SHP77 (cell line): ENCODE measurements at regions not wholly inside any gene's neighbourhood (a gene's known extent, or its start where the extent isn't known, plus 50 kb on each side); places are given as distances from the start of the nearest gene placed in this dataset.

Experiments
- DNase-seq, 2 experiments: peaks; one replicate each; lab custom pipeline; 2025; lab: John Stamatoyannopoulos, UW

DNA sequence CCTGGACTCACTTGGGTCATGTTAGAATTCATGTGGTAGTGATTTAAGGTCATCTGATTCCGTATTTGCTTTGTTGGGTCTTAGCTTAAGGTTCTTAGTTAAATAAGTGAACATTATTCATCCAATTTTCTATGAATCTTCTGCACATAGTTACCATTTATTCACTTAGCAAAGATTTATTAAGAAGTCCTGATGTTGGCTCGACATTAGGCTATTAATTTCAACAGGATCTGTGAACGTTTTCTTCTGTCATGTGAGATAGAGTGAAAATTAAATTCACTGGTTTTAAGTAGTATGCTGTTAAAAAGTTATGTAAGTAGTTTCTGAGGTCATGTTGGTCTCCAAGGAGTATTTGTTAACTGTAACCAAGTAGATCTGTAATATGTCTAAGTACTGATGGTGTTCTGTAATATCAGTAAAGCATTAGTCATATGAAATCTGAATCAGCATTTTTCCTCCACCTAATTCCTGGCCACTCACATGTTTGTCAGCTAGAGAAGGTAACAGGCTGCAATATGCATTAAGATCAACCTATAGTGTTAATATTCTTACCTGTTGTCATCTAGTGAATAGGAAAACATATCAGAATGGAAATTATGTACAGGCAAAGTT is 155.6 kb downstream of the PCDH7 start:
- no peak for DNase-seq

DNA sequence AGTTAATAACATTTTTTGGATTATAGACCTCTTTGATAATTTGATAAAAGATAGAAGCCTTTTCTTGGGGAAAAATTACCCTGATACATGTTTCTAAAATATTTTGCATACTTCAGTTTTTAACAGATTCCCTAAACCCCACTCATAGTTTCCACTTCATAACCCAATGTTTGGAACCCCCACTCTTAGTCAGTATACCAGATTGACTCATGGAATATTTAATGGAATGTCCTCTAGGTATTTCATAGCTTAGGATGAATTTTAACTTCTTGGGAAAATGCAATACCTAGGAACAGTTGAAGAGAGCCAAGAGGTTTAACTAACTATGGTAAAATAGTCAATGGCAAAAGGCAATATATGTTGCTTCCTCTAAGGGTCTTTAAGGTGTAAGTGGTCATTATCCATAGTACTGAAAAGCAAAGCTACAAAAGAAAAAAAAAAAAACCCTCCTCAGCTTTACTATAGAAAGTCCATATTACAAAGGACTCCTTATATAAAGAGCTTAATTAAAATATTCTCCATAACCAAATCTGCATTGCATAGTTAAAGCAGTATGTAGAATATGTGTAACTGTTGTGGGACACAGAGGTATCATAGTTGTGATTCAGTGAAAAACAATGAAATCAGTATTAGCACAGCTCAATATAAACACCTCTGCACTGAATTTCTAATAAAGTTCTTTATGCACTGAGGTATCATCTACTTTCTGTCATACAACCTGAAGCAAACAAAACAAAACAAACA is 159.9 kb downstream of the PCDH7 start:
- DNase-seq, result no peak

DNA sequence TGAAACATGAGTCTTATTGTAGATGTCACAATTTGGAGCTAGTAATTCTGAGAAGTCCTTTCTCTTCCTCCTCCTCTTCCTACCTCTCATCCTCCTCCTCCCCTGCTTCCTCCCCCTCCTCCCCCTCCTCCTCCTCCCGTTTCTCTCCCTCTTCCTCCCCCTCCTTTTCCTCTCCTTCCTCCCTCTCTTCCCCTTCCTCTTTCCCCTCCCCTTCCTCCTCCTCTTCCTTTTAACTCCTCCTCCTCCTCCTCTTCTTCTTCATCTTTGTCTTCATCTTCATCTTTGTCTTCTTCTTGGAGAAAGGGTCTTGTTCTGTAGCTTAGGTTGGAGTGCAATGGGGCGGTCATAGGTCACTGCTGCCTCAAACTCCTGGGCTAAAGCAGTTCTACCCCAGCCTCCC is 161.8 kb downstream of the PCDH7 start:
- DNase-seq, result no peak

DNA sequence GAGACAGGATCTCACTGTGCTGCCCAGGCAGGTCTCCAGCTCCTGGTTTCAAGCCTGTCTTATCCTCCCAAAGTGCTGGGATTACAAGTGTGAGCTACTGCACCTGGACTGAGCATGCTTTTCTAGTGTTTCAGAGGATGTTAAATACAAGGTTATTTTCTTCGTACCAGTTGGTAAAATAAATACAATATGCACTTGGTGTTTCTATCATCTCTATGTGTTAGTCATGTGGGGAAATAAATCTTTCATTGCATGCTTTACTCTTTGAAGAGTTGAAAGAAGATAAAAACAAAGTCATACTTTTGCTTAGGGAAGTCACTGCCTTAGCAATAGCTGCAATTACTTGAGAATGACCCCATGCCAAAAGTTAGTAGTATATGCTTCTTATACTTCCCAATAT is 162.3 kb downstream of the PCDH7 start:
- no peak for DNase-seq

DNA sequence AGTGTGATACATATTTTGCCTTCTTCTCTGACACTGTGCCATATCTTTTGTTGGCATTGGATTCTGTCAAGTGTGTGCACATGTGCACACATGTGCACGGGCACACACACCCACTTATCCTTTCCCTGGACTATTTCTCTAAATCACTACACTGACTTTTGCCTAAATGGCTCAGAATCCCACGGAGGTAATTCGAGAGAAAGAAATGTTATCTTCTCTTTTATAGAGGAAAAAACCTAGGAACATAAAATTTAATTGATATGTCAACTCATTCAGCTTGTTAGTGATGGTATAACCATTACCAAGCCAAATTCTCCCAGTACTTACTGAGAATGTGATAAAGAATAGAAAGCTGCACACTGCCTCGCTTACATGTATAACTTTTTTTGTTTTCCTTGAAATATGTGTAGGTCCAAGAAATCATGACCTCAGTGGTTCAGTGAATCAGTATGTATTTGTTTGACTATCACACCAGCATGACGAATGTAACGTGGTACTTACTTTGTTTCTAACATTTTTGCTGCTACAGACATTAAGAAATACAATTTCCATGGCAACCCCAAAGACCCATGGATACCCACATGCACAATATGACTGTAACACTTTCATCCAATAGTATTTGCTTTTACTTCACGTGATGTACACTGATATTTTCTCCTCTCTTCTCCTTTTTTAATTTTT is 163.0 kb downstream of the PCDH7 start:
- no peak for DNase-seq

DNA sequence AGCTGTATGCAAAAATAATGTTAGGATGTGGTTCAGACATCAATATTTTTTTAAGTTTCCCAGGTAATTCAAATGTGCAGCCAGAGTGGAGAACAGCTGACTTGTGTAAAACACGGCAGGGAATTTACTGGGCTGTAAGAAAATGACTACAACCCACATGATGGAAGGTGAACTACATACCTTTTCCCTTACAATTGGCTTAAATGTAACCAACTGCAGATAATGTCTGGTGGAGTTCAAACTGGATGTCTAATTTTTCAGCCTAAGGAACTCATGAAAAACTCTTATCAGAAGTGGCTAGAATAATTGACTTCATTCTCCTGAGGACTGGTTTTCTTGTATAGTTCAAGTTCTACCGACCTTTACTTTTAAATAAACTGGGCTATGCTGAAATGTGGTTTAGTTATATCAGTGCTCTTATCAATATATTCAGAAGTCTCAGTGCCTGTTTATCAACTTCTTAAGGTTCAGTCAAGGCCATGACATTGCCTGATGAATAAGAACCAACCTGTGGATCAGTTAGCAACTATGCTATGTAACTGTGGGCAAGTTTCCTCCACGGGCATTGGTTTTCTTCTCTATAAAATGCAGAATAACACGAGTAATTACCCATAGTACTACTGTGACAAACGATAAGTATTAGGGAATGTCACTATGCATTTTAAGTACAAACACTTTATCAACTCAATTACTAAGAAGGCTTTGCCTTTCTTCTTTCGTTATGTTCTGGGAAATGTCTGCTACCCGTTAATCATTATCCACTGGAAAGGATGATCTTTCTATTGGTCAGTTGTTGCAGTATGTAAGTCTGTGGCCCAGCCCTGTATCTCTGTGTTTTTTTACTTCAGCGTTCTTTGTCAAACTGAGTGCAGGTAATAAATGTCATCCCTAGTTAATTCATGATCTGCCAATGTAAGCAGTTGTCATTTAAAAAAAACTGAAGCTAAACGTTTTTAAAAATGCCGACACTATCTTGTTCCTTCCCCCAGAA is 181.6 kb downstream of the PCDH7 start:
- DNase-seq, result no peak

DNA sequence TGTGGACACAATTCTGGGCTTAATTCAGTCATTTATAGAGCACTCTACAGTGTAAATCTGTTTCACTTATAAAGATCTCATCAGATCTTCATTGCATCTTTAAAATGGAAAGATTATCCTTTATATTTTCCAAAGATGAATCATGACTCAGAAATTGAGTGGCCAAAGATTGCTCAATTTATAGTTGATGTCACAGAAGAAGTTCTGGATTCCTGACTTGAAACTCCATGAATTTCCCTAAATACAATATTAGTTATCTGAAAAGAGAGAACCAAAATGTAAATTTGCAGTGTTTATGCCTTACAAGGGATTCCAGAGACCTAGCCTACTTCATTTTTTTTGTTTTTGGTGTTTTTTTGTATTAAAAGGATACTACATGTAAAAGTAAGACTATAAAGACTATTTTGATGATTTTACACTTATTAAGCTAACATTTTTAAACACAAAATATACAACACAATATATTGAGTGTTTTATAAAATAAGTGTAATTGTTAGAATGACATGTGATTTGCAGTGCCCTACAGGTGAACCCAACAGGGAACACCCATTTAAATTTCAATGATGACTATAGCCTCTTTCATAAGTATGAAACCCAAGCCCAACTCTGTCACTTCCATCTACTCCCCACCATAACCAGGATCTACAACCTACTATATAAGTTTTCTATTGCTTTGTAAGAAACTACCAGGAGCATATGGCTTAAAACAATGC is 183.5 kb downstream of the PCDH7 start:
- DNase-seq, result no peak

DNA sequence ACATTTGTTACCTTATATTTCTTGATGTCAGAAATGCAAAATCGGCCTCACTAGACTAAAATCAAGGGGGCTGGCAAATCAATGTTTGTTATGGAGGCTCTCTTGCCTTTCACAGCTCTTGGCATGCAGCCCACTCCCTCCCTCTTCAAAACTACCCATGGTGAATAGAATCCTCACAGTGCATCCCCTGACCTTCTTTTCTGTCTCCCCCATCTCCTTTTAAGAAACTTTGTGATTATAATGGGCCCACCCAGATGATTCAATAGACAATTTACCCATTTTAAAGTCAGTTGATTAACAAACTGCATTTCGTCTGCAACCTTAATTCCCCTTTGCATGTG is 184.0 kb downstream of the PCDH7 start:
- DNase-seq, result no peak

DNA sequence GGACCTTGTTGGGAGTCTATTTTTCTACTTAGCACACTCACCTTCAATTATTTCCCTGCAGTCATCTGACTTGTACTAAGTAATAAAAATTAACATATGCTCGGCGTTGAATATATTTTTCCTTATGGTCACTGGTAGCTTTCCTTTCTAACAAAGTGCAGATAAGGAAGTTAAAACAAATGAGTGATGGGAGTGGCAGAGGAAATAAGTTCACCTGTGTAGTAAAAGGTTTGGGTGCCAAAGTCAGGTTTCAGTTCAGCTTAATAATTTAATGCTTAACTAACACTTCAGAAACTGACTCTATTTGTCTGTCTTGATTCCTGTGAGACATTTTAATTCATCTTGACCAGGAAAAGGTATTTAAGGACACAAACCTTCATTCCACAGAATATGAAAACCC is 184.4 kb downstream of the PCDH7 start:
- no peak for DNase-seq

DNA sequence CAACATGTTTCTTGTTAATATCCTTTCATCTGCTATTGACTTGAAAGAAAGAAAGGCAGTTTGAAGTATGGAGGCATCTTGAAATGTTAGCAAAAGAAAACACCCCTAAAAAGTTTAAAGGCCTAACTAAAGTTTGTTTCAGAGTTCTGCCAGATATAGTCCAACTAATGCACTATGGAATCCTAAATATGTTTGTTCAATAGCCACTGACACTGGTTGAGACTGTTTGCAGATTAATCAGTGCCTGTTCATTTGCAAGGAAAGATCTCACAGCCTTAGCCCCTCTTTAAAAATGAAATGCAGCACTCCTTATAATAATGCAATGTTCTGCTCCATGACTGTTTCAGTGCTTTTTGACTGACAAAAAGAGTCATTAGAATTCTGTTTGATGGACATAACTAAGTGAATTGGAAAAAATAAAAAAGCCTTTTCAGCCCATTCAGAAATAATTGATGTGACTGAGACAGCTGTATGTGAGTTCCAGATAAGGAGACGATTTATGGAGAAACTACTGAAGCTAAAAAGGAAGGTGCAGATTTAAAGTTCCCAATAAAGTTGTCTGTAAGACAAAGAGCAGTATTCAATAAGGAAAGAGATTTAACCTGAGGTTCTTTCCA is 192.0 kb downstream of the PCDH7 start:
- DNase-seq, result no peak

DNA sequence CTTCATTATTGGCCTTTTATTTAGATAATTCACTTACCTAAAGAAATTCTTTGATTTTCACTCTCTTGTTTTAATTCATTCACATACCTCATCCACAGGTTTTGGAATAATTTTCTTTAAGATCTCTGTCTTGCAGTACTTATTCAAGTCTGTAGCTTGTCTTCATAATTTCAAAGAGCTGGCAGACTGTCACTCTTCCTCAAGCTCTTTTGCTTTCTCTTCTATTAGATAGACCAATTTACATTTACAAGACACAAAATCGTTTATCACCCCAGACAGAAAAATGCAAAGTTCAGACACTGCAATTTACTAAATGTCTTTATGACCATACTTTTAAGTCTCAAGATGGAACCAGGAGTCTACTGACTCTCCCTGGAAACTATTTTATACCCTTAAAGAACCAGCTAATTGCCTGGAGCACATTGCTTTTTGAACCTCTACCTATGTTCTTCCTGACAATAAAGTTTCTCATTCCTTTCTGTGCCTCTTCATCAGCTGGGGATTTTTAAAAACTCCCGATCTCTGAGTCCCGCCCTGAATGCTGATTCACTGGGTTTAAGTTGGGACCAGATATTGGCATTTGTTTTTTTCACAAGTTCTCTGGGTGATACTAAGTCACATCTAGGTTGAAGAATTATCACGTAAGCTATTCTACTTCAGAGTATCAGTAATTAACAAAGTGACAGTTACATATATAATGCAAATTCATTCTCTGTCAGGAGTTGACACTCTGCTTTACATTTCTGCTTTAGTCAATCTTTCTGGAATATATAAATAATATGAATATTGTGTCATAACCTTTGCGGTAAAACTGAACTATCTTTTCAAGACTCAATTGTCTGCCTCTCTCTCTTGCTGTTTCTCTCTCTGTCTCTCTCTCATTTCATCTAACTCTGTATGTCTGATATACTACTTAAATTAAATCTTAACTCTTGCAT is 196.4 kb downstream of the PCDH7 start:
- no peak for DNase-seq

DNA sequence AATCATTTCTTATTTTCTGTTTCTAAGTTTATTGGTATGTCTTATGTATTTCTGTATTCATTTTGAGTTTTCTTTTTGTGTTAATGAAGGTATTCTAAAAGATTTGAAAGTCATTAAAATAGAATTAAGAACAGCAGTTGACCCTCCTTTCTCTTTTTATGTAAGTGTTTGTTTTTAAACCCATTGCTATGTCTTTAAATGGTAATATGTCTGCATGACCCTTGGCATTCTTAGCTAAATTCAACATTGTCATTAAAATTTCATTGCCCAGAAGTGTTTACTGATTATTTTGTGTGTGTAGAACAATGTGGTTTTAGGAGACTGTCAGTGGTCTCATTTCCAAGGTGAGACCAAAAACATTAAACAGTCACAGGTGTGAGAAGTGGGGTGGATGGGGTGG is 197.8 kb downstream of the PCDH7 start:
- no peak for DNase-seq

DNA sequence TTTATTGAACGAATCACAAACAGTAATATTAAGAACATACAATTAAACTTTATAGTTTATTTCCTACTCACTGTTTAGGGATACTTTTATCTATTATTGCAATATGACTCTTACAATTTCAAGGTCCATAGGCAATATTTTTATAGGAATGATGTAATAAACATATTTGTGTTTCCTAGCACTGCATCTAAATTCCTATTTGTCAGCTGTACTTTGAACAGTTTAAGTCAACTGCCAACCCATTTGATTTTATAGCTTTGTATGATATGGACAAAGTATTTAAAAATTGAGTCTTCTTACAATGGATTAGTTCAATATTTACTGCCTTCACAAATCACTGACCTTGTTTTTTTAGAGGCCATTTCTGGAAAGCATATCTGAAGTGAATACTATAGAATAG is 199.3 kb downstream of the PCDH7 start:
- no peak for DNase-seq

DNA sequence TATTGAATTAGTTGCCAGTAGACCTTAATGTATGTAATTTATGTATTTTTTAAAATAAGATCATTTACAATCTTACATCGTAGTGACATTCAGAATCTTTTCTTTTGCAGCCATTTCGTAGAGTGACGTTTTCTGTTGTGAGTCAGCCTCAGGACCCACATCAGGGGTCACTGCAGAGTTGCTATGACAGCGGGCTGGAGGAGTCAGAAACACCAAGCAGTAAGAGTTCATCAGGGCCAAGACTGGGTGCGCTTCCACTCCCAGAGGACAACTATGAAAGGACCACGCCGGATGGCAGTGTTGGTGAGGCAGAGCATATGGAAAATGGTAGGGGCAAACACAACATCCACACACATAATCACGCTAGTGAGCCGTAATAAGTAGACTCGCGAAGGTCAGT is 199.9 kb downstream of the PCDH7 start:
- no peak for DNase-seq

DNA sequence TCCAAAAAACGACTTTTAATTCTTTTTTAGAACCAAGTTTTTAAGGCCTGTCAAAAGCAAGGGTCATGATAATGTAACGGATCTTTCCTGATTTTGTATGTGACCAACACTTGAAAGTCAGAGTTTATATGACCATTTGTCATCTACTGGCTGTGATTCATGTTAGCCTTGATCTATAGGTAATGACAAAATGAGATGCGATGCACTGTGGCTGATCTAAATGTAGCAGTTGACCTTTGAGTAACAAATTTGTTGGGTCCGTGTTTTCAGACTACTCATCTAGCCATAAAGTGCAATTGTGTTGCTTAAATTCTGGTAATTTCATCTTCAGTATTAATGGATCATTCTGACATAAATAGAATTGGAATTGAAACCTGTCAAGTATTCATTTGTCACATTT is 202.5 kb downstream of the PCDH7 start:
- DNase-seq, result no peak

DNA sequence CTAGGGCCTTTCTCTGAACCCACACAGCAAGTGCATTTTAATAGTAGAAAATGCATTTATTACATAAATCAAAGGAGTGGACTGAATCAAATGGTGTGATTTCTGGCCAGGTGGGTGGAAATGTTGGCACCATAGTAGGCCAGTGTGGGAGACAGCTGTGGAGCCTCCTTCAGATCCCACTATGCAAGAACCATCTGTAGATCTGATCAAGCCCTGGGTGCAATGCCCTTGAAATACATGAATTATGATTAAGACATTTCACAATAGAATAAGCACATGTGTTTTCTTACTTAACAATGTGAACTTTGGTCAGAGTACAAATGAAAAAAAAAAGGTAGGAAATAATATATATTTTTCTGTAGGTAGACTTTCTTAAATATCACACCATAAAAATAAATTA is 204.3 kb downstream of the PCDH7 start:
- DNase-seq, result no peak

DNA sequence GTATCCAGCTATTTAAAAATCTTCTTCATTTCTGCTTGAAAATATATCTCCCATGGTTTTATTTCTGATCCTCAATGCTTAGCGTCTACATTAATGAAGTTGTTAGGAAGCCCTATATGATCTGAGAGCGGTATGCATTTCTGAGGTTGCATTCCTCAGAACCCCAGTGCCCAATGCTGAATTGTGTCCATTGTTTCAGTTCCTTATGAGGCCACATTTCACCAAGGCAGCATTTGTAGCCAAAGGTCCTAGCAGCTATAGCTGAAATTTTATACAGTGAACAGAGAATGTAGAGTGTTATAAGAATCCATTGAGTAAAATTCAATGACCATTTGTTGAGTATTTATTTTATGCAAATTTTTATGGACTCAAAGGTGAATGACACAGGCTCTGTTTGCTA is 209.5 kb downstream of the PCDH7 start:
- no peak for DNase-seq

DNA sequence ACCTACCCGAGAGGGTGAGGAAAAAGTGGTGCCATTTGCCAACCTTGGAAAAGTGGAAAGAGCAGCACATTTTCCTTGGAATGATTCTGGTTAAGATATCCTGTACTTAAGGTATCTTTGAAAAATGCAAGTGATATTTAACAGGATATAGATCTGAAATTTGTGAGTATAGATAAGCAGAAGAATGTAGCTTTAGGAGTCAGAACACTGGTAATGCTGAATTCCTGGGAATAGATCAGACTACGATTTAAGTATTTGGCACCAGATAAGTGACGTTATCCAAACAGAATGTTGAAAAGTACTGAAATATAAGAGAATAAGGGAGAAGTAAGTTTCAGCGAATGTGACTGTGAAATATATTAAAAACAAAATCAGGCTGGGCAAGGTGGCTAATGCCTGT is 210.1 kb downstream of the PCDH7 start:
- DNase-seq, result no peak

DNA sequence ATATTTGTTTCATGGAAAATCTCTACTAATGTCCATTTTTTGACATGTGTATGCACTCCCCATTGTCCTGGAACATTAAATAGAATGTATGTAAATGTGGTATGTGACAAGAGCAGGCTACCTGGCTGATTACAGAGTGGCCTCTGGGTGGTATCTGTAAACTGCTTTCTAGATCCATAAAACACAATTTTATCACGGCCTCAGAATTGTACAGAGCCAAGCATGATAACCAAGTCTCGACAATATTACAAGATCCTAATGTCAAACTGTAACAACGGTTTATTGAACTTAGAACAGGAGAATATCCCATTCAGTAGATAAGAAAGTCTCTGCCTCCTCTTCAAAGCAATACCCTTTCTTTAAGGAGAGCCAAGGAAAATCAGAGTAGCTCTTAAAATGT is 212.4 kb downstream of the PCDH7 start:
- no peak for DNase-seq

DNA sequence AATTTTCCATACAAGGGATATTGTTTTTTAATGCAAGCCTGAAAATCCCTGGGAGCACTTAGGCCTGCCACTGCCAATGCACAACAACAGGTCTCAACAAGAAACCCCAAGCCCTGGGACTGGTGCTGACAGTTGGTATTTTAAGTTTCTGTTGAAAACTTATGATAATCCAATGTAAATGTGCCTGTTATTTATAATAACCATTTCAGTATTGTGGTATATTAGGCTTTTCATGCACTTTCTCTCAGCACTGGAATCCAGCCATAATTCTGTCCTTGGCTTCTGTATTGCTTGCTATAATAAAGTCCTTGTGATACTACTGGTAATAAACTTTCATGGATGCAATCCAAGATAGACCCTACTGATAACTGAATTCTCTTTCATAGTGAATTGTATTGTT is 218.9 kb downstream of the PCDH7 start:
- DNase-seq, result no peak
